ENCODE measurements at regions not wholly inside any gene's neighbourhood (a gene's known extent, or its start where the extent isn't known, plus 50 kb on each side); places are given as distances from the start of the nearest gene placed in this dataset.
"Not testable (repeated sequence)": the region's sequence is repeated elsewhere in the genome, so short reads cannot be mapped to it uniquely, and the experiment has no call there.

DNA sequence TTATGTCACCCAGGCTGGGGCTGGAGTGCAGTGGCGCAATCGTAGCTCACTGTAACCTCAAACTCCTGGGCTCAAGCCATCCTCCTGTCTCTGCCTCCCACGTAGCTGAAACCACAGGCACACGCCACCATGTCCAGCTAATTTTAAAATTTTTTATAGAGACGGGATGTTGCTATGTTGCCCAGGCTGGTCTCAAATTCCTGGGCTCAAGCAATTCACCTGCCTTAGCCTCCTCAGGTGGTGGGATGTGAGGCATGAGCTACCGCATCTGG is 123.2 kb upstream of the PARD3 start:
- no peak for TF ChIP-seq ZFX (IDR thresholded peaks at IDR 0.05)
- TF ChIP-seq, protein P1, sequence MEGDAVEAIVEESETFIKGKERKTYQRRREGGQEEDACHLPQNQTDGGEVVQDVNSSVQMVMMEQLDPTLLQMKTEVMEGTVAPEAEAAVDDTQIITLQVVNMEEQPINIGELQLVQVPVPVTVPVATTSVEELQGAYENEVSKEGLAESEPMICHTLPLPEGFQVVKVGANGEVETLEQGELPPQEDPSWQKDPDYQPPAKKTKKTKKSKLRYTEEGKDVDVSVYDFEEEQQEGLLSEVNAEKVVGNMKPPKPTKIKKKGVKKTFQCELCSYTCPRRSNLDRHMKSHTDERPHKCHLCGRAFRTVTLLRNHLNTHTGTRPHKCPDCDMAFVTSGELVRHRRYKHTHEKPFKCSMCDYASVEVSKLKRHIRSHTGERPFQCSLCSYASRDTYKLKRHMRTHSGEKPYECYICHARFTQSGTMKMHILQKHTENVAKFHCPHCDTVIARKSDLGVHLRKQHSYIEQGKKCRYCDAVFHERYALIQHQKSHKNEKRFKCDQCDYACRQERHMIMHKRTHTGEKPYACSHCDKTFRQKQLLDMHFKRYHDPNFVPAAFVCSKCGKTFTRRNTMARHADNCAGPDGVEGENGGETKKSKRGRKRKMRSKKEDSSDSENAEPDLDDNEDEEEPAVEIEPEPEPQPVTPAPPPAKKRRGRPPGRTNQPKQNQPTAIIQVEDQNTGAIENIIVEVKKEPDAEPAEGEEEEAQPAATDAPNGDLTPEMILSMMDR (conservative IDR thresholded peaks at IDR 0.05), result no peak
- H3K27ac ChIP-seq, result no peak overlapping the region

DNA sequence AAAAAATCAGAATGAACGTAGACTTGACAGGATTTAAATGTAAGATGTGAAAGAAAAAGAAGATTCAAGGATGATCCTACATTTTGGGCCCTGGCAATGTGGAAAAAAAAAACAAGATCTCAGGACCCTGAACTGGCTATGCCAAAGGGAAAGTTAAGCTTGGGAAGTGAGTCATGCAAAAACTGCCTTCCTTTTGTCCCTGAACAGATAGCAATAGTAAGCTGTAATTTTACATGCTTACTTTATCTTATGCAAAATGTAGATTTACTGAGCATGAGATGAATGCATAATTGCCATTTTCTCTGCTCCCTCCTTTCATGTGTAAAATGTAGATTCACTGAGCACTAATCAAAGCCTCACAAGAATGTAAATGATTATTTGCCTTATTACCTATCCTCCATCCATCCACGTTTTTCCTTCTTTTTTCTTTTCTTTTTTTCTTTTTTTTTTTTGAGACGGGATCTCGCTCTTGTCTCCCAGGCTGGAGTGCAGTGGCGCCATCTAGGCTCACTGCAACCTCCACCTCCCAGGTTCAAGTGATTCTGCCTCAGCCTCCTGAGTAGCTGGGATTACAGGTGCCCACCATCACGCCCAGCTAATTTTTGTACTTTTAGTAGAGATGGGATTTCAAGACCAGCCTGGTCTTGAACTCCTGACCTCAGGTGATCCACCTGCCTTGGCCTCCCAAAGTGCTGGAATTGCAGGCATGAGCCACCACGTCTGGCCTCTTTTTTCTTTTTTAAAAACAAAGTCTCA is 122.7 kb upstream of the PARD3 start:
- H3K27ac ChIP-seq, result not testable (repeated sequence)
- TF ChIP-seq, protein P1 (conservative IDR thresholded peaks at IDR 0.05), result peak; percentile 84

DNA sequence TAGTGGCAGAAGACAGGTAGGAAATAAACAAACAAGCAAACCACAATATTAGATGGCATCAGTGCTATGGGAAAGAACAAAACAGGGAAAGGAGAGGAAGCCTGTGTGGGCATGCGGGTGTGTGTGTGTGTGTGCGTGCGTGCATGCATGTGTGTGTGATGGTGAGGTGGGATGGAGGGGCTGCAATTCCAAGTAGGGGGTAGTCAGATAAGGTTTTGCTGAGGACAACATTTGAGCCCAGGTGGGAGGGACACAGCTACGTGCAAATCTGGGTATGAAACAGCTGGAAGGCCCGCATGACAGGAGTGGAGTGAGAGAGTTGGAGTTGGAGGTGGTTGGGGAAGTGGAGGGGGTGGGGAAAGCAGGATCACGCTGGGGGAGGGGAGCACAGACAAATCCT is 121.0 kb upstream of the PARD3 start:
- TF ChIP-seq, protein P1 (conservative IDR thresholded peaks at IDR 0.05), result no peak
- no peak for TF ChIP-seq ZFX (IDR thresholded peaks at IDR 0.05)
- H3K27ac ChIP-seq, result no peak overlapping the region

DNA sequence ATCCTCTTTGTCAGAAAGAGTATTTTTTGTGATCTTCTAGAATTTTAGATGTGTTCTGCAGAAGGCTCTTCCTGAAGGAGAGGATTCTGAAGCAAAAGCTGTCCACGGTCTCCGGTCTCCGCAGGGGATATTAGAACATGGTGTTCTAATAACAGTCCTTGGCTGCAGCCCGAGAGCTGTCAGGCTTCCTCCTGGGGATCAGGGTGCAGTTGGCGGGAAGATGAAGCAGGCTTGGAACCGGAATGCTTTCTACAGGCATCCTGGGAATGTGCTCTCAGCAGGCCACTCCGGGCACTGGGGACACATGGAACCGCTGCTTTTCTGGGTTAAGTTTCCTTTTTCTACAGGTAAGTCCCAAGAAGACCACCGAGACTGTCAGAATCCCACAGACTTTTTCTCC is 118.6 kb upstream of the PARD3 start:
- H3K27ac ChIP-seq, result no peak overlapping the region
- TF ChIP-seq, protein P1 (conservative IDR thresholded peaks at IDR 0.05), result no peak
- no peak for TF ChIP-seq ZFX (IDR thresholded peaks at IDR 0.05)

DNA sequence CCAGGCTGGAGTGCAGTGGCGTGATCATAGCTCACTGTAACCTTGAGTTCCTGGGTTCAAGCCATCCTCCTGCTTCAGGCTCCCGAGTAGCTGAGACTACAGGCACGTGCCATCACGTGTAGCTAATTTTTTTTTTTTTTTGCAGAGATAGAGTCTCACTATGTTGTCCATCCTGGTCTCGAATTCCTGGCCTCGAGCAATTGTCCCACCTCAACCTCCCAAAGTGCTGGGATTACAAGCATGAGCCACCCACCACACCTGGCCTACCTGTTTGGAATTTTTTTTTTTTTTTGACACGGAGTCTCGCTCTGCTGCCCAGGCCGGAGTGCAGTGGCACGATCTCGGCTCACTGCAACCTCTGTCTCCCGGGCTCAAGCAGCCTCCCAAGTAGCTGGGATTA is 117.1 kb upstream of the PARD3 start:
- no peak overlapping the region for H3K27ac ChIP-seq
- TF ChIP-seq, protein P1 (conservative IDR thresholded peaks at IDR 0.05), result no peak
- TF ChIP-seq ZFX (IDR thresholded peaks at IDR 0.05), result no peak

DNA sequence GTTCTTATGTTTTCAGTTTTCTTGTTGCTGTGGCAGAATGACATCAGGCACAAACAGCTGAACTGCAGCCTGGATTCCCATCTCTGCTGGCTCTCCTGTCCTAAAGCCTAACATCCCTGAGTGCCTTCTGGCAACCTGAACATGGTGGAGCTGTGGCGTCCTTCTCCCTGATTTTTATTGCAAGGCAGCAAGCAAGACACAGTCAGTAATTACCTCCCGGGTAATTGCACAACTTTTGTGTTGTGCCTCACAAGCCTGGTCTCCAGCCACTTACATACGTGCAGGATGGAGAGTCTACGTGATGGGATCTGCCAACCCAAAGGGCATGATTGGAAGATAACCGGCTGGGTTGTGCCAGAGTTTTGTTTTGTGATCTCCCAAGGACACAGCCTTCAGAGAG is 116.1 kb upstream of the PARD3 start:
- H3K27ac ChIP-seq, result no peak overlapping the region
- TF ChIP-seq ZFX (IDR thresholded peaks at IDR 0.05), result no peak
- TF ChIP-seq, protein P1 (conservative IDR thresholded peaks at IDR 0.05), result no peak

DNA sequence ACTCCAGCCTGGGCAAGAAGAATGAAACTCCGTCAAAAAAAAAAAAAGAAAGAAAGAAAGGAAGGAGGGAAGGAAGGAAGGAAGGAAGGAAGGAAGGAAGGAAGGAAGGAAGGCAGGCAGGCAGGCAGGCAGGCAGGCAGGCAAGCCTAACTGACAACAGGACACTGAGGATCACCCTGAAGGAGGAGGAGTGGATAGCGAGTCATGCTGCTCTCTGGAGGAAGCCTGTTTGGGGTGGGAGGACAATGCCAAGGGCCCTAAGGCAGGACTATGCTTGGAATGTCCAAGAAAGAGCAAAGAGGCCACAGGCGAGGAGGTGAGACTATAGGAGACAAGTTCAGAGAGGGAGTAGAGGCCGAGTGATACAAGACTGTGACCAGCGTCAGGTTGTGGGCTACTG is 107.0 kb upstream of the PARD3 start:
- TF ChIP-seq ZFX (IDR thresholded peaks at IDR 0.05), result no peak
- TF ChIP-seq, protein P1 (conservative IDR thresholded peaks at IDR 0.05), result no peak
- no peak overlapping the region for H3K27ac ChIP-seq

Measured in C4-2B (cell line).